ENCODE measurements at regions not wholly inside any gene's neighbourhood (a gene's known extent, or its start where the extent isn't known, plus 50 kb on each side); places are given as distances from the start of the nearest gene placed in this dataset.

GRCh38 chr9:19938990-19939733 lies 150.3 kb upstream of the SLC24A2 start:
- DNase-seq (ENCODE audit: low read depth), result no peak
- TF ChIP-seq CTCF (conservative IDR thresholded peaks at IDR 0.05; ENCODE audit: low read length), result no peak
- no peak overlapping the region for H3K4me3 ChIP-seq (ENCODE audit: low read length)

- no peak for DNase-seq (ENCODE audit: low read depth)
- no peak overlapping the region for H3K4me3 ChIP-seq (ENCODE audit: low read length)
- no peak for TF ChIP-seq CTCF (conservative IDR thresholded peaks at IDR 0.05; ENCODE audit: low read length)
Observed at GRCh38 chr9:19937121-19937520, 148.3 kb upstream of the SLC24A2 start.

- TF ChIP-seq CTCF (conservative IDR thresholded peaks at IDR 0.05; ENCODE audit: low read length), result no peak
- H3K4me3 ChIP-seq (ENCODE audit: low read length), result no peak overlapping the region
- DNase-seq (ENCODE audit: low read depth), result no peak
Observed at GRCh38 chr9:19936598-19936997, 147.8 kb upstream of the SLC24A2 start.

GRCh38 chr9:19935422-19935821 lies 146.6 kb upstream of the SLC24A2 start:
- no peak for DNase-seq (ENCODE audit: low read depth)
- no peak overlapping the region for H3K4me3 ChIP-seq (ENCODE audit: low read length)
- TF ChIP-seq CTCF (conservative IDR thresholded peaks at IDR 0.05; ENCODE audit: low read length), result no peak

GRCh38 chr9:19934301-19934871 lies 145.5 kb upstream of the SLC24A2 start:
- peak overlapping the region; percentile 61 for H3K4me3 ChIP-seq (ENCODE audit: low read length)
- peak; percentile 8; the same call in 1 of the 2 replicates for TF ChIP-seq CTCF (conservative IDR thresholded peaks at IDR 0.05; ENCODE audit: low read length)
- peak; percentile 9 for DNase-seq (ENCODE audit: low read depth)

- no peak overlapping the region for H3K4me3 ChIP-seq (ENCODE audit: low read length)
- no peak for DNase-seq (ENCODE audit: low read depth)
- TF ChIP-seq CTCF (conservative IDR thresholded peaks at IDR 0.05; ENCODE audit: low read length), result no peak
Observed at GRCh38 chr9:19931098-19931890, 142.5 kb upstream of the SLC24A2 start.
